KG1 (cell line): ENCODE measurements at regions not wholly inside any gene's neighbourhood (a gene's known extent, or its start where the extent isn't known, plus 50 kb on each side); places are given as distances from the start of the nearest gene placed in this dataset.
"Not testable (repeated sequence)": the region's sequence is repeated elsewhere in the genome, so short reads cannot be mapped to it uniquely, and the experiment has no call there.

Source experiments
- DNase-seq: peaks from one replicate; lab custom pipeline; 2025; lab: John Stamatoyannopoulos, UW

DNA sequence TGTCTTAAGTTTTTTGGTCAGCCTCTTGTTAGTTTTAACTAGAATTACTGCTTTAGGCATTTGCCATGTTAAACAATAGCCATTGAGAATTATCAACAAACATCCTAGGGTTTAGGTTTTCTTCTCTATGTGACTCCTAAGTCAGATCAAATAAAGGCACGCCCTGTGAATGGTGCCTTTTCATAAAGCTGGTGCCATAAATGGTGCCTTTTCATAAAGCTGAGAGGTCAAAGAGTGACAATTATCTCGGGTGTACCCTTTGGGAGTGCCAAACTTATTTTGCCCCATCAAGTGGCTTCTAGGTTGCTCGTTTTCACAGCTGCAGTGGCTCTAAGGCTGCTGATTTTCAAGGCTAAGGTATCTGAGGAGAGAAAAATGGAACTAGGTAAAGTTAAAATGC, 391.6 kb downstream of the DMRTA1 start:
- DNase-seq, result no peak

DNA sequence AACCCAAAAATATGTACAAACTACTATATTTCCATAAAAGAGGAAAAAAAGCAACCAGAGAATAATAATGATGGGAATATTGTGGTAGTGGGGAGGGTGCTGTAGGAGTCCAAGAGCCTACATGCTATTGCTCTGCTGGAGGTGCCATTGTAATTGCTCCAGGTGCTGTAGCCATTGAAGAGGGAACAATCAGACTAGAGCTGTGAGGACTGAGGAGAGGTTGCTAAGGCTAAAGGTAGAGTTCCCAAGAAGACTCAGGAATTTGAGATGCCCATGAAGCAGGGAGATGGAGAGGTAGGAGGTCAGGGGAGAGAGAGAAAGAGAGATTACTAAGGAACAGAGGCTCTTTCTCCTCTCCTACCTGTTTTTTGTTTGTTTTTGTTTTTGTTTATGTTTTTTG, 394.0 kb downstream of the DMRTA1 start:
- DNase-seq, result no peak

DNA sequence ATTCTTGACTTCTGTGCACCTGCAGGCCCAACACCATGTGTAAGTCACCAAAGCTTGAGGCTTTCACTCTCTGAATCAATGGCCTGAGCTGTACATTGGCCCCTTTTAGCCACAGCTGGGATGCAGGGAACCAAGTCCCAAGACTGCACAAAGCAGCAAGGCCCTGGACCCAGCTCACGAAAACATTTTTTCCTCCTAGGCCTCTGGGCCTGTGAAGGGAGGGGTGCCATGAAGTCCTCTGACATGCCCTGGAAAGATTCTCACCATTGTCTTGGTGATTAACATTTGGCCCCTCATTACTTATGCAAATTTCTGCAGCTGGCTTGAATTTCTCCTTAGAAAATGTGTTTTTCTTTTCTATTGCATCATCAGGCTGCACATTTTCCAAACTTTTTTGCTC, 398.6 kb downstream of the DMRTA1 start:
- not testable (repeated sequence) for DNase-seq

DNA sequence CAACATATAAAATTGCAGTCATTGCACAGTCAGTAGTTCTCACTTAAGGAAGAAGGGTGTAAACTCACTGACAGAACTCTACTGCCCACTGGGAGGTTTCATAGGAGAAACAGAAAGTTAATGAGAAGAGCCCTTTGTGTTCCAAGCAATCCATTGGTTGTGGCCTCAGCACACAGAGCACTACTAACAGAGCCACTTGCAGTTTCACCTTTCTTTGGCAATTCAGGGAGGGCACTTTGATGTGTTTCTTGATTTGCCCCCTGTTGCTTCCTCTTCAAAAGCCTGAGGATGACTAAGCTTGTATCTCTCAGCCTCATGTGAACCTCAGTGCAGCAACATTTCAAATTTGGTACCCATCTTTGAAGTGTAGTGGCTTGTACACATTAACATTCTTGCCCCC, 409.4 kb downstream of the DMRTA1 start:
- no peak for DNase-seq

DNA sequence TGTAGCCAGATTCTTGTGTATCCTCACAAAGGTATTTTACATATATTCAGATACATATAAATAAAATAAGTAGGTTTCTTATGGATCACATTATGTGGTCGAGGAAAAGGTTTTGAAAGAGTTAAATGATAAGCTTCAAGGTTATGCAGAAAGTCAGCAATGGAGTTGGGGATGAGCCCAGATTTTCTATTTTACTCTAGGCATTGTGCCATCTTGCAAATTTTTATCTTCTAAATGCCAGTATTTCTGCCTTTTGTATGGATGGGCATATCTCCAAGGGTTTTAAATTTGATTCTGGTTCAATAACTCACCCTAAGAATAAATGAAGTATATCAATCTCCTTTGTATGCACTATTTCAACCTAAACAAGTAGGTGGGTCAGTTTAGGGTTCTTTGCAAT, 410.7 kb downstream of the DMRTA1 start:
- DNase-seq, result no peak

DNA sequence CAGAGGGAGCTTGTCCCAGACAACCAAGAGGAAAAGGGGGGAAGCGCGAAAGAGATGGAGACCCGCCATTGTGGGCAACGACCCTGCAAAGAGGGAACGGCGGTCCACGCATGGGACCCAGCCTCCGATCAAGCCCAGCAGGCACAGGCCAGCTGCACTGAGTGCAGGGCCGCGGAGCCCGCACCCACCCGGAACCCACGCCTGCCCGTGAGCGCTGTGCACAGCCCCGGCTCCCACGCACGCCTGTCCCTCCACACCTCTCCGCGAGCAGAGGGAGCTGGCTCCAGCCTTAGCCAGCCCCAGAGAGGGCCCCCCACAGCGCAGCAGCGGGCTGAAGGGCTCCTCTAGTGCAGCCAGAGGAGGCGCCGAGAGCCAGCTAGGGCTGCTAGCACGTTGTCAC, 416.5 kb downstream of the DMRTA1 start:
- no peak for DNase-seq

DNA sequence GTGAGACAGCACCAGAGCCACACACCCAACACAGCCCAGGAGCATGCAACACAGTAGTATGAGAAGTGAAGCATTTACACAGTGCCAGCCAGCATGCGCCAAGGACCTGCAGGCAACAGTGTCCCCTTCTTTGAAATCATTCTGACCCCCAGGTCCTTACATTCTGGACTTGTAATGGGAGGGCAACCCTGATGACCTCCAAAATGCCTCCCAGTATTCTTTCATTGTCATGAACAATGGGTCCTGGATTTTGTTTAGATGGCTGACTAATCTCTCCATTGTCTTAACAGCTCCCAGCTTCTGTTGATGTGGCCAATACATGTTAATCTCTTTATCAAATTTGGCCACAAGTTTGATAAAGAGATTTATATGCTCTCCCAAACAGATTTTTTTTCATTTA, 417.1 kb downstream of the DMRTA1 start:
- DNase-seq, result no peak

DNA sequence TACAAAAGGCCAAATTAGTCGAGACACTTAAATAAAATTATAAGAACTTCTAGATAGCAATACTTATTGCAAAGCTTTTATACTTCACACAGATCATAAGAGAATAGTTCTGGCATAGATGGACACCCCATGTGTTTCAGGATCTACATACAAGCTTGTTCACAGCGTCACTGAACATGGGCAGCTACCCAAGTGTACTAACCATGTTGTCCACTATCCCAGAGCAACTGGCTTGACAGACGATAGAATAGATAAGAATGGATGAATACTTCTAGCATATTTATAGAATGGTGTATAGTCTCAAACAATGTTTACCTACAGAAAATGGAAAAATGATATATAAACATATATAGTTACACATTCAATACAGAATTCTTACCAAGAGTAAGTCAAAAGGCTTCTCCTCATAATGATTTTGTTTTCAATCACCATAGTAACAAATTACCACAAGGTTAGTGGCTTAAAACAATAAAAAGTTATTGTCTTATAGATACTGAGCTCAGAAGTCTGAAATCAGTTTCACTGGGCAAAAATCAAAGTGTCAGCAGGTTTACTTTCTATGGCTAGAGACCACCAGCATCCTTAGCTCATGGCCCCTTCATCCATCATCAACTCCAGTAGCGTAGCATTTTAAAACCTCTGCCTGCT, 446.7 kb downstream of the DMRTA1 start:
- no peak for DNase-seq

DNA sequence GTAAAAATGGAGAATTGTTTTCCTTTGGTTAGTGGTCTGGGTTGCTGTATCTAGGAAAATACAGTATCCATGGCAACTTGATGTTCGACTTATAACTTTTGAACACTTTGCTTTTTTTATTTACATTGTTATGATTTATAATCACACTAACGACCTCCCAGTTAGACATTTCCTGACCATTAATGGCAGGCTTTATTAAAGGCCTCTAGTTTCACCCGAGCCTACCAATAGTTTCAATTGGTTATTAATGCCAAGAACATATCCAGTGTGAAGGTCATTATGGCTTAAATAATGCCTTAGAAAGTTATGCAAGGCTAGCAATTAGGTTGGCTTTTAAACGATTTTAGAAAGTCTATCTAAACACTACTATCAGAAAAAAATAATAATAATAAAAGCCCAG, 452.0 kb downstream of the DMRTA1 start:
- no peak for DNase-seq

DNA sequence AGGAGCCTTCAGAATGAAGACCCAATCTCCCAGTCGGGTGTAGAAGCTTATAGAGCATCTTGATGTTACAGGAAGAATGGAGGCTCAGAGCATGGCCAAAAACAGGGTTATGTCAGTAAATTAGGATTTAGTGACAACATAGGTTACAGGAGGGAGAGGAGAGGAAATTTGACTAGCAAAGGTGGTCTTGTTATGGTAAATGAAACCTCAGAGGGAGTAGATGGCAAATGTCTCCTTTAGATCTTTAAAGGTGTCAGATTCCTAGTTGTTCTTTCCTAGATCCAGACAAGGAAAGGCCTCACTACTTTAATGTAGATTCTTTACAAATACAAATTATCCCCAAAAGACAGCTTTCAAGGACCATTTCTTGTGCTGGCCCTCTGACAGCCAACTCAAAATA, 465.0 kb downstream of the DMRTA1 start:
- DNase-seq, result no peak

DNA sequence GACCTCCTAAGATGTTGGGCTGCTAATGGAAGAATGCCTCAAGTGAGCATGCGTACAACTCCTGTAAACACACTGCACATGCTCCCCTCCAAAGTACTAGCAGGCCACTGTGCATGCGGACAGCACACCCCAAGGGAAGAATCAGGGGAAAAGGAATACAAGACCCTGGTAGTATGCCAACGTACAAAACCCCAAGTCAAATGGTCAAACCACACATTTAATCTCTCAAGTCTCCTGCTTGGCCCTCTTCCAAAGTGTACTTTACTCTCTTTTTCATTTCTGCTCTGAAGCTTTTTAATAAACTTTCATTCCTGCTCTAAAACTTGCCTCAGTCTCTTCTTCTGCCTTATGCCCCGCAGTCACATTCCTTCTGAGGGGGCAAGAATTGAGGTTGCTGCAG, 466.4 kb downstream of the DMRTA1 start:
- DNase-seq, result no peak

DNA sequence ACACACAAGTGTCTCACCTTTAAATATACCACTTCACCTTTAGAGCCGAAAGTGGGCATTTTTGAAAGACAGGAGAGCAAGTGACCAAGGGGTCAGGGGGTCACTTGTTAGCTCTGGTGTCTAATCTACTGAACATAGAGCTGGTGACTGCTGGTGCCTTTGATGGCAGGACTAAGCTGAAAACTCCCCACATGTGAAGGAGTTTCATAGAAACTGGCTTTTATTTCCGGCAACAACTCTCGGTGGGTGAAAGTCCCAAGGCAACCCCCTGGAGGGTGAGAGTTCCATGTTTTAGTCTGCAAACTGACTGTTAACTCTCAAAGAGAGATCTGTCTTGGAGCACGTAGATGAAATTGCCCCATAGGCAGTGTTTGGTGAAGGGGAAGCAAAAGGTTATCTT, 466.9 kb downstream of the DMRTA1 start:
- DNase-seq, result no peak

DNA sequence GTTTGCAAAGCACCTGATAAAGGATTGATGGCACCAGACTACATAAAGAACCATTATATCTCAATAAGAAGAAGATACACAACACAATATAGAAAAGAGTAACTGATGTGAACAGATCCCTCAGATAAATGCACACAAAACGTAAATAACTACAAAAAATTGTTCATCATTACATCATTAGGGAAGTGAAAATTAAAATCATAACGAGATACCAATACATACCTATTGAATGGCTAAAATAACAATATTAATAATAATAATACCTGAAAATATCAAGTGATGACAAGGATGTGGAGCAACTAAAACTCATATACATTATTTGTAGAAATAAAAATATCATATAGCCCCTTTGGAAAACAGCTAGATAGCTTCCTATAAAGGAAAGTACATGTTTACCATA, 469.5 kb downstream of the DMRTA1 start:
- DNase-seq, result no peak

DNA sequence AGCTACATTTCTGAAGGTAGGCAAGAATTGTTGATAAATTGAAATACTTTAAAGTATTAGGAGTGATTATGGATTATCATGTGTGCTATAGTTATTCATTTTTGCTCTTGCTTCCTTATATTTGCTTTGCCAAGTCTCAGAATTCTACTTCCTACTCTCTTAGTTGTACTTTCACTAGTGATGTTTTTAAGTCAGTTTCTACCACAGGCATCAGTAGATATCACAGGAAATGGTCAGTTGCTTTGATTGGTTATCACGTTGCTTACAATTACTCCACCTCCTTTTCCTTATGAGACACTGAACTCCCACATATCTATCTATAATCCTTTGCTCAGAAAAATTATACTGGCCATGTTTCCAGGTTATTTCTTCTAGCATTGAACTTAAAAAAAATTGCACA, 472.8 kb downstream of the DMRTA1 start:
- DNase-seq, result no peak

DNA sequence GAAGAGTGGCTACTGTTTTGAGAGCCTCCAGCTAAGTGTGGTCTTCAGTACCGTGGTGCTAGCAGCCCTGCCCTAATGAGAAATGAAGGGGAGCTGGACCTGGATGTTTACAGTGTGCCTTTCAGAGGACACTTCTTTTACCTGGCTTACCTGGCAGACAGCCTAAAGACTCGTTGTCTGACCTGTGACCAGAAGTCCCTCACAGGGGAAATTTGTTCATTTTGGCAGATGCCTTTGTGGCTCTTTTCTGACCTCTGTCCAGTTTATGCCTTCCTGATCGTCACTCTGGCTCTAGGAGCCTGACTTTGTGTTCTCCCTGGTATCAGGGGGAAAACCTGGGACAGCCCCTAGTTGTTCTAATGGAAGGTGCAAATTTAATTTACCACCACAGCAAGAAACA, 475.1 kb downstream of the DMRTA1 start:
- DNase-seq, result no peak

DNA sequence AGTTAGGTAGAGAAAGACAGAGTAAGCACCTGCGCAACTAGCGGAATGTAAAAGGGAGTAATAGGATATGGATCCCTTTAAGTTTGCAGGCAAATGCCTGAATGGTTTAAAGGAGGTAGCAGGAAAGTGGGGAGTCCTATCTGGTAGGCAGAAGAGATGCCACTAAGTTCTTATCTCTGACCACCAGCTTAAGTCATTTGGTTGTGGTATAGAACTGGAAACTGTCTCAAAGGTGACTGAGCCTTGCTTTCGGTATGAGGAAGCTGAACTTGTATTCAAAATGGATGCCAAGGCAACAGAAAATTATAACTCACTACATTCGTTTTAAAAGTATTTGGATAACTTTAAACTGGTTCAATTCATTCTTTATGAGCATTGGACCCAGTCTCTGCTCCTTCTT, 475.6 kb downstream of the DMRTA1 start:
- DNase-seq, result no peak

DNA sequence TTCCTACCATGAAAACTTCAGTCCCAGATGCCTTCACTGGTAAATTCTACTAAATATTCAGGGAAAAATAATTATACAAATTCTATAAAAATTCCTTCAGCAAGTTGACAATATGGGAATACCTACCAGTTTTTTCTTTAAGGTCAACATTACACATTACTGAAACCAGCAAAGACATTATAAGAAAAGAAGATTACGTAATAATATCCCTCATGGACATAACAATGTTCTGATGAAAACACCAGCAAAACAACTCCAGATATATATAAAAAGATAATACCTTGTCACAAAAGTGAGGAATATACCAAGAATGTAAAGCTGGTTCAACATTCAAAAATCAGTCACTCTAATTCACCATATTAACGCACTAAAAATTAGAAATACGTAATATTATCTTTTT, 507.9 kb downstream of the DMRTA1 start:
- DNase-seq, result no peak

DNA sequence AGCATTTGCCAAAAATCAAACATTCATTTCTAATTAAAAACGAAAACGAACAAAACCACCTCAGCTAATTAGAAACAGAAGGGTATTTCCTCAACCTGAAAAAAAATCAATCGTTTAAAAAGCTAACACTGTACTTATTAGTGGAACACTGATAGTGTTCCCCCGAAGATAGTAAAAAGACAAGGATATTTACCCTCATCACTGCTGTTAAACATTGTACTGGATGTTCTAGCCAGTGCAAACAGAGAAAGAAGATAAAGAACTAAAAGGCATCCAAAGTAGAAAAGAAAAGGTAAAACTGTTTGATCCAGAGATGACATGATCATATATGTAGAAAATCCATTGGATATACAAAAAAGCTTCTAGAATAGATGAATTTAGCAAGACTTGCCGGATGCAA, 508.3 kb downstream of the DMRTA1 start:
- DNase-seq, result no peak

DNA sequence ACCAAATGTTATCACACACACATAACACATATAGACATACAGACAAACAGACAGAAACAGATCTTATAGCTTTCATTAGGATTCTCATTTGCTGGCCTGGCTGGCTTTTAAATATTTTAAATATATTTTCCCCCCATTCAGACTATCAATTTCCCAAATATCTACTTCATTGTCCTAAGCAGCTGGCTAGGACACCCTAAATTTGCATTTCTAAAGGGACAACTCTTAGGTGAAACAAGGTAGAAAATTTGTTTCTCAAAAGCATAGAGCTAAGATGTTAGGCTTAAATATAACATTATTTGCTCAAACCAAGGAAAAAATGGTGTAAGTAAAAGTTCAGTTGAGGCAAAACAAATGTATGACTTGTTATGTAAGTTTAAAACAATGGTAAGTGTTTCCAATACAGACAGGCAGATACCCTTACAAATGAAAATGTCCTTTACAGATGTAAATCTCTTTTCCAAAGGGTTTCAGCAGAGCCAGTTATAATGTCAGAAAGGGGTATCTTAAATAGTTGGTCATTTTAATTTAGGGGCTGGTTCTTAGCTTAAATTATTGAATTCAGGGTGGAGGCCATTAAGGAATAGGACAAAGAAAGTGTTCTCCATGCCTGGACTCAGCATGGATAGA, 522.8 kb downstream of the DMRTA1 start:
- DNase-seq, result no peak

DNA sequence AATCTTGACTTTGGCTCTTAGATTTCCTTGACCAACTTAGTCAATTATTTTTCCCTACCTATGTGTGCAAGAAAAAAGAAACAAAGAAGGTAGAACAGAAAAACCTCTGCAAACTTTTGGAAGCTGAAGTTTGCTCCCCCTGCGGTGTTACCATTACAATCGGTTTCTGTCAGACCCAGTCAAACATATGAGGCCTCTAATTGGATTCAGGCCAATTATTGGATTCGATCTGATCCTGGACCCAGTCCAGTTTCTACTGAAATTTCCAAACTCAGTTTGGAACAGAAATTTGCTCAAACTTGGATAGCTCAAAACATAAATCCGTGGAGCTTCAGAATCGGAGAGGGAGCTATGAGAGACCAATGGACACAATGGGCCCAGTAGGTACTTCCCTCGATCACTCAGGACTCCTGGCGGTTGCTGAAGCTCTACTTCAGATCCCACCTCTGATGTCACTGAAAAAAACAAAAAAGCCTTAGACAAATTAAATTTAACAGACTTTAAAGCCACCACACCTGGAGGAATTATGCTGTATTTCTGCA, 523.9 kb downstream of the DMRTA1 start:
- no peak for DNase-seq

DNA sequence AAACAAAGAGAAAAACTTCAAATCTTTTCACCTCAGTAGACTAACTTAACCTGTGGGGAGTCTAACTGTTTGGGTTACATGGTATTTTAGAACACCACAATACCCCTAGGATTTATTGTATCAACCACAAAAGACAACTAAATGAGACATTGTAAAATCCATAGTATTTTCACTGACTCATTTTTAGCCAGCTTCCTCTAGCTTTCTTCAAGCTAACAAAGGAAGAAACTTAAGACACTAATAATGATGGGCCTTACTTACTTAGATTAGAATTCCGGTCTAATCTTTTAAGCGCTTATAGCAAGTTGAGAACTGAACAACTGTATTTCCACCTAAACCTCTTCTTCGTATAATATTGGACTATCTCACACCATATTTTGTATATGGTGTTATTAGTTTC, 529.3 kb downstream of the DMRTA1 start:
- no peak for DNase-seq

DNA sequence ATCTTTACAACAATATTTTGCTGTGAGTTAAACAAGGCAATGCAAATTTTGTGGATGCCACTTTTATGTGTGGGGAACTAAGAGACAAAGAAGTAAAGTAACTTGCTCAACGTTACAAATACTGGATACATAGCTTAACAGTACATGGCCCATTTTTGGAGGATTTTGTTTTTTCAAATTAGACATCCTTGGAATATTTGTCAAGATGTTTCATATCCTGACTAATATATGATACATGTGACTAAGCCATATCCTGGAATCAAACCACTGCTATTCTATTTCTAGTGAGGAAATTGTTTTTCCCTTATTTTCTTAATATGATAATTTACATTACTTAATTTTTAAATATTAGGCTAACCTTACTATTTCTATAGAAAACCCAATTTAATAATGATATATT, 529.8 kb downstream of the DMRTA1 start:
- DNase-seq, result no peak

DNA sequence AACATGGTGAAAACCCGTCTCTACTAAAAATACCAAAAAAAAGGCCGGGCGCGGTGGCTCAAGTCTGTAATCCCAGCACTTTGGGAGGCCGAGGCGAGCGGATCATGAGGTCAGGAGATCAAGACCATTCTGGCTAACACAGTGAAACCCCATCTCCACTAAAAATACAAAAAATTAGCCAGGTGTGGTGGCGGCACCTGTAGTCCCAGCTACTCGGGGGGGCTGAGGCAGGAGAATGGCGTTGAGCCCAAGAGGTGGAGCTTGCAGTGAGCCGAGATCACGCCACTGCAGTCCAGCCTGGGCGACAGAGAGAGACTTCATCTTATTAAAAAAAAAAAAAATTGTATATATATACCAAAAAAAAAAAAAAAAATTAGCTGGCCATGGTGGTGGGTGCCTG, 533.8 kb downstream of the DMRTA1 start:
- DNase-seq, result not testable (repeated sequence)

DNA sequence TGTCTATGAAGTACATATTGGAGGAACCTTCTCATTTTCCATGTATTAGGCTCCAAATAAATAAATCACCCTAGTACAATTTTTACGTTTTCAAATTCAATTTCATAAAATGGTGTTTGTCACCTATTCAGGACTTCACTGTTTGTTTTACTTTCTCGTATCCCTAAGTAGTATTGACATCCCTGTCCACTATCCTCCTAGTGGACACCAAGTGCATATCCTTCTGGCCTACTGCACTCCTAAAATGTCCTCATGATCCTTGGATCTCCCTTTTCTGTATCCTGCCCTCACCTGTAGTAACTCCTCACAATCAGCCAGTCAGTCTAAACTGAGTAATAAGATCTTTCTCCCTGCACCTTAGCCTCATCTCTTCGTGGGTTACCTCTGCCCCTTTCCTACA, 539.9 kb downstream of the DMRTA1 start:
- DNase-seq, result no peak
